ENCODE measurements at regions not wholly inside any gene's neighbourhood (a gene's known extent, or its start where the extent isn't known, plus 50 kb on each side); places are given as distances from the start of the nearest gene placed in this dataset.

DNA sequence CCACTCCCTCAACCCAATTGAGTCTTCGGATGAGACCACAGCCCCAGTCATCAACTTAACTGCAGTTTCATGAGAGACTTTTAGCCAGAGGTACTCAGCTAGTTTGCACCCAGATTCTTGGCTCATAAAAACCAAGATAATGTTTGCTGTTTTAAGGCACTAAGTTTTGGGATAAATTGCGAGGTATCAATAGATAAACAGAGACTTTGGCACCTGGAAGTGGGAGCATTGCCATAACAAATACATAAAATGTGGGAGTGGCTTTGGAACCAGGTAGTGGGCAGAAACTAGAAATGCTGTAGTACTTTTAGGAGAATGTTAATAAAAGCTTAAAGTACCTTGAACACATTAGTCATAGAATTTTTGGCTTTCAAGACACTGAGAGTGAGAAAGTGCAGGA is 439.8 kb downstream of the SH3GL2 start:
- no peak for ATAC-seq
- Mint-ChIP-seq H3K4me3 (no peak overlapping the region), H3K4me1 (no peaks in the 10 kb centered on the region), H3K36me3 (no peaks in the 10 kb centered on the region), H3K27ac (no peak overlapping the region), H3K9me3 (peaks cover 7% of the 10 kb centered on the region)
- no peak for DNase-seq (ENCODE audit: low spot score in 2 of 2)

DNA sequence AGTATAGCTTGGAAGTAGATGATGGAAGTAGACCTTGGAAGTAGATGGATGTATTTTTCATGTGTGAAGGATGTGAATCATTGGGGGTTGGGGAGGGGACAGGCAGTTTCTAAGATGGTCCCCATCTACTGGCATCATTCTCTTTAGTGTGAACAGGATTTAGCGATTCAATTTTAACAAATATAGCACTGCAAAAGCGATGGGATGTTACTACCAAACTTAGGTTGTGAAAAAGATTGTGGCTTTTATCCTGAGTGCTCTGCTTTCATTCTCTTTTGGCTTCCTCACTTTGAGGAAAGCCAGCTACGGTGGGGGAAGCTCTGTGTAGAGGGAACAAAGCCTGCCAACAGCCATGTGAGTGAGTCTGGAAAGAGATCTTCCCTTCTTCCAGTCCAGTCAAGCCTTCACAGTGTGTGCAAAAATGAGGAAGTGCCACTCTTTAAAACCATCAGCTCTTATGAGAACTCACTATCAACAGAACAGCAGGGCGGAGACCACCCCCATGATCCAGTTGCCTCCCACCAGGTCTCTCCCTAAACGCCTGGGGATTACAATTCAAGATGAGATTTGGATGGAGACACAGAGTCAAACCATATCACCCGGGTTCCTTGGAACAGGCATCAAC is 441.4 kb downstream of the SH3GL2 start:
- Mint-ChIP-seq H3K36me3 (no peaks in the 10 kb centered on the region), H3K4me1 (no peaks in the 10 kb centered on the region), H3K9me3 (peaks cover 11% of the 10 kb centered on the region), H3K27ac (no peak overlapping the region), H3K4me3 (no peak overlapping the region)
- DNase-seq (ENCODE audit: low spot score in 2 of 2) = no peak
- ATAC-seq = no peak

DNA sequence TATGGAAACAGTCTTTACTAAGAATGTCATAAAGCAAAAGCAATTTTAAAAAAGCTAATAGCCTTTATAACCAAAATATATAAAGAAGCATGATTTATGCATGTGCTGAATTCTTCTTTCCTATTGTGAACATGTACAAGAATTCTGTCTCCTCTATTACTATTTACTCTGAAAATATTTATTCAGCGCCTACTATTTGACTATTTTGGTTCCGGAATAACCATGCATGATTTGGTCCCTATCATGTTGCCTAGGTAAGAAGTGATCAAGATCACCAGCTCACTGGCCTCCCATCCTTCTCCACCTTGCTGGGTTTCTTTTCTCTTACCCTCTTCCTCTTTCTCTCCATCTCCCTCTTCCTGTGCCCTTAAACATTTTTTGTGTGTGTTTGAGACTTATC is 443.8 kb downstream of the SH3GL2 start:
- peaks cover 11% of the 10 kb centered on the region for H3K9me3 Mint-ChIP-seq
- no peak for DNase-seq (ENCODE audit: low spot score in 2 of 2)
- H3K4me3 Mint-ChIP-seq = no peak overlapping the region
- no peaks in the 10 kb centered on the region for H3K36me3 Mint-ChIP-seq
- ATAC-seq = no peak
- no peaks in the 10 kb centered on the region for H3K4me1 Mint-ChIP-seq
- no peak overlapping the region for H3K27ac Mint-ChIP-seq

DNA sequence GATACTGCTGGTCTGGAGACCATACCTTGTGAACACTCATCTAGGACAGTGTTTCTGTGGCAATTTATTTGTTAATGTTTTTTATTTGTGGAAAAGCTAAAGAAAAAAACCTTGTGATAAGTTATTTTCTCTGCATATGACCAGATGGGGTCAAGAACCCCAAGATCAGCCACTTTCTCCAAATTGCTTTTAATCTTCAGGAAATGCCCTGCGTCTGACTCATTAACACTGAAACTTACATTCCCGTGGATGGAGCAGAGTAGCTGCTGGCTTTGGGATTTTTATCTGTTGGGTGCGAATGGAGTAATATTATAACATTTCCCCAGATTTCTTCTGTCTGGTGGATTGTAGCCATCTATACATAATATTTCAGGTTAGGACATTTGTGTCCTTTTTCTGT is 444.5 kb downstream of the SH3GL2 start:
- ATAC-seq (no peak), DNase-seq (ENCODE audit: low spot score in 2 of 2) (no peak)
- Mint-ChIP-seq H3K4me3 (no peak overlapping the region), H3K36me3 (no peaks in the 10 kb centered on the region), H3K4me1 (no peaks in the 10 kb centered on the region), H3K27ac (no peak overlapping the region), H3K9me3 (peaks cover 14% of the 10 kb centered on the region)

DNA sequence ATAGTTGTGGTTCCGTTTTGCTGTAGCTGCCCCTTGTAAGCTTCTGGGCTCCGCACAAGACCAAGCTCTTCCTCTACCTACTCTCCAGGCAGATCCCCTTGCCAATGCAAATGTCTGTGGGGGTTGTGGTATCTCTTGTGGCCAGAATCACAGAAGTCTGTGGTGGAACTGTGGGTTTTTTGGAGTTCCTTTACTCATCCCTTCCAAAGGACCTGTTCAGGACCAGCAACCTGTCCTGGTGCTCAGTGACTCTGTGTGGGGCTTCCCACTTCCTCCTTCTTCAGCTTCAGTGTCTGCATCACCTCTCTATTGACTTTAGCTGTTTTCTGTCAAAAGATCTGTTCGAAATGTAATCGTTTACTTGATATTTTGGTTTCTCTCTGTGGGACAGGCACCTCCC is 441.3 kb upstream of the ADAMTSL1 start:
- no peaks in the 10 kb centered on the region for H3K4me1 Mint-ChIP-seq
- H3K4me3 Mint-ChIP-seq = no peak overlapping the region
- no peak overlapping the region for H3K27ac Mint-ChIP-seq
- DNase-seq (ENCODE audit: low spot score in 2 of 2) (no peak), ATAC-seq (no peak)
- no peaks in the 10 kb centered on the region for H3K36me3 Mint-ChIP-seq
- peaks cover 13% of the 10 kb centered on the region for H3K9me3 Mint-ChIP-seq

DNA sequence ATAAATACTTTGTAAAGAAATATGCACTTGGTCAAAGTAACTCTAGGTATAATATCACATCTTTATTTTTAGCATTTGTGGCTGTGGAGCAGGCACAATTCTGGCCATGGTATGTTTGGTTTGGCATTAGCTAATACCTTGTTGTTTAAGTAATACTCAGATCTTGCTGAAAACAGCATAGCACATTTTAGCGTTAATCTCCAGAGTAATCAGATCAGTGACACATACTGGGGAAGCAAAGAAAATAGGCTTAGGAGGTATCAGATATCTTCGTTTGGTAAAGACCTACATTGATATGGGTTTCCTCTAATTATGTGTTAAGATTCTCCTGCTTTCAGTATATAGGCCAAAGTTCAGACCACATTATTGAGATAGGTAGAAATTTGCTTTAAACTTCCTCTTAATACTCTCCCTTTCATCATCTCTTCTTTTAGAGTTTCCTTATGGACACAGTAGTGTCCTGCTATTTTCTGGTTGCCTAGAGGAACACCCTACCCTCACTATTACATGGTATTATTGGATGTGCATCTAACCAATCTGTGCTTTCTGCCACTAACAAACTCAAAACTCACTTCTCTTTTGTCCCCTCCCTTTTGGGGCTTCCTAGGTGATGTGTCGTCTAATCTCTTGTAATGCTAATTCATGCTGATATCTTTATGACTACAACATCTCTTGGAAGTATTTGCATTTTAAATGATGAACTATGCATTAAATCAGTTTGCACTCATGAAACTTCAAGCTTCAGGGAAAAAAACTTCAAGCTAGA is 437.3 kb upstream of the ADAMTSL1 start:
- no peaks in the 10 kb centered on the region for H3K36me3 Mint-ChIP-seq
- peaks cover 7% of the 10 kb centered on the region for H3K9me3 Mint-ChIP-seq
- H3K4me1 Mint-ChIP-seq = no peaks in the 10 kb centered on the region
- no peak for ATAC-seq
- no peak overlapping the region for H3K27ac Mint-ChIP-seq
- DNase-seq (ENCODE audit: low spot score in 2 of 2) = no peak
- H3K4me3 Mint-ChIP-seq = no peak overlapping the region

DNA sequence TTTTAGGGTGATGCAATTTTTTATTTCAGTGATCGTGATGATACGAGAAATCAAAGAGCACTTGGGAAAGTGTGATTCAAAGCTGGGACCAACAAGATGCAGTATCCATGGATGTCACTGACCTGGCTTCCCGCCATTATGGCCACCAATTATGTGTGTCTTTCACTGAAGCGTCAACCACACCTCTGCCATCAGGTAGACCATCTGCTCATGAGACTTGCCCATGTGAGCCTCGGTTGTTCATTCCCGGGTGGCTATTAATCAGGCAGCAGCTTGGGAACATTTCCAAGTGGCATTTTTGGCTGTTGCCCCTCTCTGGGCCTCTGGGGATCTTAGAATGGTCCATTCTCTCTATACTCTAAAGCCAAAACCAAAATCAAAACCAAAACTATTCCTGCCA is 436.0 kb upstream of the ADAMTSL1 start:
- Mint-ChIP-seq H3K4me3 (no peak overlapping the region), H3K4me1 (no peaks in the 10 kb centered on the region), H3K9me3 (peaks cover 7% of the 10 kb centered on the region), H3K27ac (no peak overlapping the region), H3K36me3 (no peaks in the 10 kb centered on the region)
- DNase-seq (ENCODE audit: low spot score in 2 of 2) (no peak), ATAC-seq (no peak)

DNA sequence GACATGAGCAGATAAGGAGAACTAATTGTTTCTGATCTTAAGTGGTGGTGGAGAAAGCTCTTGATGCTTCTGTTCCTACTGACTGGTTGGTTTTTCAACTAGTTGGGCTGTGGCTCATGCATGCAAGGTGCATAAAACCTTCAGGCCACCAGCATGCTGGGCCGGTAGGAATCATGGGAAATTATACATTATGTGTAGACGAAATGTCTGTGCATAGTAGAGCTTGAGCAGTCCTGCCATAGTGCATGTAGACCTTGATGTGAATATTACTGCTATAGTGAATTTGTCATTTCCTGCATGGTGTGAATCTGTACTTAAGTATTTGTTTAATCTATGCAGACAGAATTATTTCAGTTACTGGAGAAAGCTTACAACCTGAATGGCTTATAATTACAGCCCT is 433.6 kb upstream of the ADAMTSL1 start:
- Mint-ChIP-seq H3K9me3 (peaks cover 10% of the 10 kb centered on the region), H3K4me1 (no peaks in the 10 kb centered on the region), H3K36me3 (no peaks in the 10 kb centered on the region), H3K27ac (no peak overlapping the region), H3K4me3 (no peak overlapping the region)
- no peak for DNase-seq (ENCODE audit: low spot score in 2 of 2)
- ATAC-seq = no peak

DNA sequence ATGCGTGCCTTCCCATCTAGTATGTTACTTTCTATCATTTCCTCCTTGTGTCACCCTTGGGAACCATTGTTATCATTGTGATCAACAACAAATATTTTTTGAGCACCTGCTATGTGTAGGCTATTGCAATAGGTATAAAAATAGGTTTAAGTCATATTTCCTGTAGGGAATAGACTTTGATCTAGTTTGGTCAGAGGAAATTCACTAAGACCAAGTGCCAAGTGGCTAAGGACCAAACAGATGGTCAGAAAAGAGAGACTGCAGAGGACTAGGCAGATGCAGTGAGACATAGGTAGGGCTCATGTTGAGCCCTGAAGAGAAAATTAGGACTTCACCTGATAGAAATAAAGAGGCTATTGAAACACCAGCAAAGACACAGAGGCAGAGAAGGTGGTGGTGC is 430.0 kb upstream of the ADAMTSL1 start:
- no peak for DNase-seq (ENCODE audit: low spot score in 2 of 2)

DNA sequence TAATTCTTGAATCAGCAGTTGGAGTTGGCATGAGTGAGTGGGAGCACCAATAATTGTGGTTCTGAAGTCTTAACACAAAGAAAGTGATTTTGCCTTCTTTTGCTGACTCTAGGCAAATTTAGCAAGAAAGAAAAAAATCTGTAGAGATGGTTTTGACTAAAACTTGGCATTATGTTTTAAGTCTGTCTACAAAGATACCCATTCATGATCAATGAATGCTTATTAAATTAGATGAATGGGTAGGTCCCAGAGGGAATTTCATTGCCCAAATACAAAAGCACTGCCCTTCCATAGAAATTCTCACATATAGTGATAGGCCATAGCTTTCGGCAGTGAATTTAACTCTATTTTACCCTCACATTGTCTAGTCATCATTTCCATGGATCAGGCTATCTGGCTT is 428.6 kb upstream of the ADAMTSL1 start:
- Mint-ChIP-seq H3K4me3 (no peak overlapping the region), H3K9me3 (peaks cover 8% of the 10 kb centered on the region), H3K27ac (no peak overlapping the region), H3K36me3 (no peaks in the 10 kb centered on the region), H3K4me1 (no peaks in the 10 kb centered on the region)
- no peak for DNase-seq (ENCODE audit: low spot score in 2 of 2)
- ATAC-seq = no peak

More for the DNA sequence above, 430.0 kb upstream of the ADAMTSL1 start:
- Mint-ChIP-seq H3K9me3 (peaks cover 8% of the 10 kb centered on the region), H3K27ac (no peak overlapping the region), H3K36me3 (no peaks in the 10 kb centered on the region), H3K4me3 (no peak overlapping the region), H3K4me1 (no peaks in the 10 kb centered on the region)
- no peak for ATAC-seq

DNA sequence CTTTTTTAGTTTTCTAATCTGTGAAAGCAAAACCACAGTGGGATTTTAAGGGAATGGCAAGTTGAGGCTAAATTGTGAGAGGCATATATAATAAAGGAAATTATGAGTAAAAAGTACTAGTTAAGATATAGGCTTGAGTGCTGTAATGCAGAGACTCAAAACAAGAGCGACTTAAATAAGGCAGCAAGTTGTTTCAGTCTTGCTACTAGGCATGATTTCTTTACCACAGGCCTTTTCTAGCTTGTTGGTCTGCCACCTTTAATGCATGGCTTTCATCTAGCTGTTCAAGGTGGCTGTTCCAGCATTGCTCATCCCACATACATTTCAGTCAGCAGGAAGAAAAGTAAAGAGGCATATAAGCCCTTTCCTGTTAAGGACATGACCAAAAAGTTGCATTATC is 427.9 kb upstream of the ADAMTSL1 start:
- ATAC-seq (no peak), DNase-seq (ENCODE audit: low spot score in 2 of 2) (no peak)
- H3K27ac Mint-ChIP-seq = no peak overlapping the region

DNA sequence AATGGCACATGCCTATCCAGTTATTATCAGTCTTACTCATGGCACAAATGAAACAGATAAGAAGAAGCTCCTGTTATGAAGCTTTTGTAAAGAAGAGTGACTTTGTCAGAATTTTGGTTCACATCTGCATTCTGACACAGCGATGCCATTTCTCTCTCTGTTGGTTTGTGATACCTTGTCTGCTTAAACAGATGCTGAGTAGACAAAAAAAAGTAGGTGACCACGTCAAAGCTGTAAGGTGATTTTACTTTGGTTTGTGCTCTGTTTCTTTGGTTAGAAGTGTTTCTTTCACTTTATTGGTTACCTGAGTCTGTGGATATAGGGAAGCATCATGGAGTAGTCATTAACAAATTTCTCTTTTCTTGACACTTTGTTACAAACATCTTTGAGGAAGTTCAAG is 422.3 kb upstream of the ADAMTSL1 start:
- no peak overlapping the region for H3K27ac Mint-ChIP-seq
- peaks cover 13% of the 10 kb centered on the region for H3K9me3 Mint-ChIP-seq
- ATAC-seq (no peak), DNase-seq (ENCODE audit: low spot score in 2 of 2) (no peak)
- H3K4me1 Mint-ChIP-seq = no peaks in the 10 kb centered on the region
- H3K4me3 Mint-ChIP-seq = no peak overlapping the region
- no peaks in the 10 kb centered on the region for H3K36me3 Mint-ChIP-seq

More for the DNA sequence above, 427.9 kb upstream of the ADAMTSL1 start:
- Mint-ChIP-seq H3K9me3 (peaks cover 10% of the 10 kb centered on the region), H3K36me3 (no peaks in the 10 kb centered on the region), H3K4me1 (no peaks in the 10 kb centered on the region), H3K4me3 (no peak overlapping the region)

DNA sequence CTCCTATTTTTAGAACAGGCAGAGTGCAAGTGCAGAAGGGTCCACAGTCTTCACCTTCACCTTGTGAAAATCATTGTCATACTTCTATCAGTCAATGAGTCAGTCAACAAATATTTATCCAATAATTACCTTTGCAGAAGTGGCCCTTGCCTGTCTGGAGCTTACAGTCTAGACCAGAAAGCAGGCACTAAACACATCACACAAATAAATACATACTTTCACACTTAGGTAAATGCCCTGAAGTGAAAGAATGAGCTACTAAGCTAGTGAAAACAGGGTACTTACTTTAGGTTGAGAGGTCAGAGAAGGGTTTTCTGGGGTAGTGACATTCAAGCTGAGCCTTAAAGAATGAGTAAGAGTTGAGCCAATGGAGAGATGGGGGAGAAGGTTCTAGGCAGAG is 421.9 kb upstream of the ADAMTSL1 start:
- no peaks in the 10 kb centered on the region for H3K4me1 Mint-ChIP-seq
- no peak for ATAC-seq
- H3K36me3 Mint-ChIP-seq = no peaks in the 10 kb centered on the region
- H3K9me3 Mint-ChIP-seq = peaks cover 11% of the 10 kb centered on the region
- no peak overlapping the region for H3K4me3 Mint-ChIP-seq
- no peak overlapping the region for H3K27ac Mint-ChIP-seq
- DNase-seq (ENCODE audit: low spot score in 2 of 2) = no peak

DNA sequence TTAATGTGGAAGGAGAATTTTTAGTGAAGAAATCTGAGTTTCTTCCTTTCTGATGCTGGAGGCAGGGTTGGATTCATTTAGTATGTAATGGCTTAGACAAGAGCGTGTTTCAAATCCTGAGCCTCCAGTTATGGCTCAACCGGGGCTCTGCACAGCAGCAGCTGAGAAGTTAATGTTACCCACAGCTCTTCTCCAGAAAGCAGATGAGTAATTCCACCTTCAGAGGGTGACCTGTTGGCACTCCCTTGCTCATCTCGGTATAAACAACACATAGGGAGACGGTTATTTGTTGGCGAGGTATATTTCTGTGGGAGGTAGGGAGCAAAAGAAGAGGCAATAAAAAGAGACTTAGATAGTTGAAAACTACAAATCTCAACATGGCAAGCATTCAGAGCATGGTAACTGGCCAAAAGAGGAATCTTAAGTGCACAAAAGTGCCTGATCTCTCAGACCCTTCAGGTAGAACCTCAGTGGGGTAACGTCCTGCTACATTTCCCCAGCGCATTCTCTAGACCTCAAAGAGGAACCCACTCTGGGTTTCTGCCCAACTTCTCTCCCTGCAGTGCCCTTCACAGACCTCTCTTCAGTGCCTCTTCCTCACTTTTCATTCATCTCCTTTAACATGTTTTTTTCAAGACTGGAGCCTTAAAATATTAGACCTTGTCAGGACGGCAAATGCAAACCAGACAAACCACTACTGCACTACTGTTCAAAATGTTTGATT is 417.5 kb upstream of the ADAMTSL1 start:
- H3K9me3 Mint-ChIP-seq = peaks cover 12% of the 10 kb centered on the region
- DNase-seq (ENCODE audit: low spot score in 2 of 2) (no peak), ATAC-seq (no peak)
- no peak overlapping the region for H3K27ac Mint-ChIP-seq
- H3K4me3 Mint-ChIP-seq = no peak overlapping the region
- no peaks in the 10 kb centered on the region for H3K36me3 Mint-ChIP-seq
- H3K4me1 Mint-ChIP-seq = no peaks in the 10 kb centered on the region

DNA sequence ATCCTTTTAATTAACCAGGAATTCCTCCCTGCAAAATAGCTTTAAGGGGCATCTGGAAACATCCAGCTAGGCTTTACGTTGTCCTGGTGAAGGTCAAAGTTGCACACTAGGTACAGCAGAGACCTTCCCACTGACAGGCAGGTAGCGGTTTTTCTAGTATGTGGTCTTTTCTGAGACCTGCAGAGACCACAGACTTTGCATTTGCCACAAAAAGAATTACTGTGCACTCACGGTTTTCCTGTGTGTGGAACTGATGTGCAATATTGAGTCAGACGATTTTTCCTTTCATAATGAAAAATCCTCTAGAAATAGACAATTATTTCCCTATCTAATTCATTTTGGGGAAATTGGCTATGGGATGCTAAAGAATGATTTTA is 417.0 kb upstream of the ADAMTSL1 start:
- H3K4me1 Mint-ChIP-seq = no peaks in the 10 kb centered on the region
- ATAC-seq (no peak), DNase-seq (ENCODE audit: low spot score in 2 of 2) (no peak)
- H3K27ac Mint-ChIP-seq = no peak overlapping the region
- peaks cover 12% of the 10 kb centered on the region for H3K9me3 Mint-ChIP-seq
- H3K36me3 Mint-ChIP-seq = no peaks in the 10 kb centered on the region
- H3K4me3 Mint-ChIP-seq = no peak overlapping the region

All from stimulated activated effector memory CD8-positive, alpha-beta T cell treated with anti-CD3 and anti-CD28 coated beads, Interleukin-12 subunit alpha, Interleukin-12 subunit beta, amount 100 ng/mL, for 72 hours (primary cell).